GM19023 (cell line): ENCODE measurements at regions not wholly inside any gene's neighbourhood (a gene's known extent, or its start where the extent isn't known, plus 50 kb on each side); places are given as distances from the start of the nearest gene placed in this dataset.

ENCODE experiments used
- ATAC-seq: cut with Tn5 transposase; IDR thresholded peaks from one replicate; pipeline ENCODE4 v1.9.1; 2021; ENCODE audit warnings: mild to moderate bottlenecking, moderate library complexity; ENCODE audit not compliant: unreplicated experiment

- no peak for ATAC-seq
These were observed 255.9 kb upstream of the POU2AF2 start for GRCh38 chr11:110989428-110990133.

- ATAC-seq: no peak
These were observed 256.9 kb upstream of the POU2AF2 start for GRCh38 chr11:110988671-110989070.

DNA sequence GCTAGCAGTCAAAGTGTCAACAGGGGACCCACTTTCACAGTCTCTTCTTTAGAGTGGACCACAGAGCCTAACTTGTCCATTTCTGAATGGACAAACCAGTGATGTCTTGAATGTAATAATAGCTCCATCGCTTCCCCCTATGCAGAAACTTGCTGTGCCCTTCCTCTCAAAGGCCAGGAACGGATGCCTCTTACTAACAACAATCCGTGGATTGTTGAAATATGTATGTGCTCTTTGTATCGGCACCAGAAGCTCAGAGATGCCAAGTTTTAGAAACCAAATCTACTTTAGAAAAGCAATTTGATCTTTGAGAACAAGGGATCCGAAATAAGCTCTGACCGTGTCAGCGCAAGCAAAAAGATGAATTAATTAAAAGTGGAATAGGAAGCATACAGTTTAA lies 259.5 kb upstream of the POU2AF2 start:
- ATAC-seq: no peak

DNA sequence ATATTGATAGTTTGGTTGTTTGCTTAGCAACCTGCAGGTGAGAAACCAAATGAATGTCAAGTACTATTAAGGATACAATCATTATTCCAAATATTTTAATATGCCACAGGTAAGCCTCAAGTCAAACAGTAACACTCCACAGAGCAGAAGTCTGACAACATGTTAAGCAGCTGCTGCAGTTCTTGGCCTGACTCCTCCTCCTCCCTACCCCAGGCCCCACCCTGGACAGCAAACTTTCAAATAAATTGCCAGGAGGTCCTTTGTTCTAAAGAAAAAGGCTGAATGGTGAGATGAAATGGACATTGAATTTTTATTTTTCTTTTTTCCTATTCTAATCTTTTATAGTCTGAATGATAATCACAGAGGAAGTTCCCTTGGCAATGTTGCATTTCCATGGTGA lies 260.0 kb upstream of the POU2AF2 start:
- no peak for ATAC-seq

GRCh38 chr11:110984693-110985092 lies 260.8 kb upstream of the POU2AF2 start:
- no peak for ATAC-seq

DNA sequence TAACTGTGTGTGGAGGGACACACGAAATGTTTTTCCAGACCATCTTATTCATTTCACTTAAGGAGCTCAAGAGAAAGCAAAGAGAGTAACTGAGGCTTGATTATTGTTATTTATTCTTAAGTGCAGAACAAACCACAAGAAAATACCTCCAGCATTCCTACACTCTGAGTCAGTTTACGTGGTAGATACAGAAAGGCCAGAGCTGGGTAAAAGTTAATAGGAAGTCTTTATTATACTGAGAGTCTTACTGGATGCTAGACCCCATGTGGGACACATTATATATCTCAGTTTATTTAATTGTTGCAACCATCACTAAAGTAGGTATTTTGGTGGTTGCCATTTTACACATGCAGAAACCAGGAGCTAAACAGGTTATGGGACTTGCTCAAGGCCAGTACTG lies 261.4 kb upstream of the POU2AF2 start:
- ATAC-seq: no peak

- ATAC-seq: no peak
These were observed 263.3 kb upstream of the POU2AF2 start for GRCh38 chr11:110982214-110982613.

- no peak for ATAC-seq
These were observed 265.8 kb upstream of the POU2AF2 start for GRCh38 chr11:110979696-110980095.

- no peak for ATAC-seq
These were observed 265.4 kb upstream of the ARHGAP20 start for GRCh38 chr11:110977661-110978060.

- ATAC-seq: no peak
These were observed 262.5 kb upstream of the ARHGAP20 start for GRCh38 chr11:110974731-110975130.

DNA sequence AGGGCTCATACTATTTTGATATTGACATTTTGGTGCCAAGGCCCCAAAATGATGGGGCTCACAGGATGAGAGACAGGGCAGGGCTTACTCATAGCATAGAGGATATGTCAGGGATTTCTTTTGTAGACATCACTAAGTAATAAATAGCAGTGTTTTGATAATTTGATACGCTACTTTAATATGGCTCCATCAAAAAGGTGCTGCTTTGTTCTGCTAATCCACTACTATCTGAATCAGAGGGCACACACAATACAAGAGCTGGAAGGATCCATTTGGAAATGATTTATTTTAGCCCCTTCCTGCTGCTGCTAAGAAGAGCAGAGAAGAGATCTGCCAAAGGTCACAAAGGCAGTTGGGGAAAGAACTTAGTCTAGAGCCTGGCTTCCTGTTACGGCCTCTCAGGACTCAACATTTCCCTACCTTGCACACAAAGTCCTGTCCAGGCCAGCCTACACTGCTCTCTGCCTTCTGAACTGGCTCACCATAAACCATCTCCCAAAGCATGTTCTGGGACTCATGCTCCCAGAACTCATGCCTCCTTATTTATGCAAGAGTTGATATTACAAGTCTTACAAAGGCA lies 261.3 kb upstream of the ARHGAP20 start:
- ATAC-seq: no peak

- no peak for ATAC-seq
These were observed 260.4 kb upstream of the ARHGAP20 start for GRCh38 chr11:110972640-110973039.

DNA sequence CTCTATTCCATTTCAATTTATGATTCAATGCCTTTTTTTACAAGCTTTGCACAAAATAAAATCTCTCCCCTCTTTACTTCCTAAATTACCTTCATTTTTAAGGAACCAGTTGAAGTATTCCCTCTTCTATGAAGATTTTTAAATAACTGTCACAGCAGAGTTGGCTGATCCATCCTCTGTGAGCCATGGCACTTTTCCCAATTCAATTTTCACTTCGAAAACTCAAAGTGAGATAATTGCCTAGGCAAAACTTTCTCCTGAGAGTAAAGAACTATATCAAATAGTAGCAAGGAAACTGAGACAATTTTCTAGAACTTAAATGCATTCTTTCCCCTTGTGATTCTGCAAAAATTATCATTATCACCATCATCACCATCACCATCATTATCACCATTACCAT lies 259.9 kb upstream of the ARHGAP20 start:
- no peak for ATAC-seq

DNA sequence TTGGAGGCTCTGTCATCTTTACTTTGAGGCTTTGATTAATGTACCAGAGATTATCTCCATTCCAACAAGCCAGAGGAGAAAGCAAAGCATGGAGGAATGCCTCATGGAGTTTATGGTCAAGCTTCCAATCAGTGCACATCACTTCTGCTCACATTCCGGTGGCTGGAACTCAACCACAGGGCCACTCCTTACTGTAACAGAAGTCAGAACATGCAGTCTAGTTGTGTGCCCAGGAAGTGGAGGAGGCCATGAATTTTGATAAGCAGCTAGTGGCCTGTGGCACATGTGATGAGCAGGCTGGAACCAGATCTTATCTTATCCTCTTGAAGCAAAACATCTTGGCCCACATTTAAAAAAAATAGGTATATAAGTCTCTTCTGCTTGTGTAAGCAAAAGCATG lies 258.9 kb upstream of the ARHGAP20 start:
- no peak for ATAC-seq

GRCh38 chr11:110968348-110969062 lies 256.3 kb upstream of the ARHGAP20 start:
- ATAC-seq: no peak

DNA sequence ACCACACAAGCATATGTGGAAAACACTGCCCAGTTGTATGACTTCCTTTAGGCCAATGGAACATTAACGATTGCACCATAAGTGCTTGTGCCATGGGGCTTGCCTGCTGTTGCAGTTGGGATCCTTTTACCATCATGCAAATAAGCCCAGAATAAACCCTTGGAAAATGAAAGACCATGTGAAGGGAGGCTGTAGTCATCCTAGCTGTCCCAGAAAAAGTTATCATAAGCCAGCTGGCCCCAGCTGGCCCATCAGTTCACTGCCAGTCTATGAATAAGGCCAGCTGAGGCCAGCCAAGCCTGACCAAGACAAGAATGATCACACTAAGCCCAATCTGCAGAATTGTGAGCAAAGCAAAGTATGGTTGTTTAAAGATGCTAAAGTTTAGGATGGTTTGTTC lies 253.9 kb upstream of the ARHGAP20 start:
- ATAC-seq: no peak

- no peak for ATAC-seq
These were observed 250.7 kb upstream of the ARHGAP20 start for GRCh38 chr11:110962921-110963320.

GRCh38 chr11:110960167-110960566 lies 247.9 kb upstream of the ARHGAP20 start:
- ATAC-seq: no peak

GRCh38 chr11:110958216-110958615 lies 246.0 kb upstream of the ARHGAP20 start:
- ATAC-seq: no peak

GRCh38 chr11:110955776-110956175 lies 243.5 kb upstream of the ARHGAP20 start:
- ATAC-seq: no peak

DNA sequence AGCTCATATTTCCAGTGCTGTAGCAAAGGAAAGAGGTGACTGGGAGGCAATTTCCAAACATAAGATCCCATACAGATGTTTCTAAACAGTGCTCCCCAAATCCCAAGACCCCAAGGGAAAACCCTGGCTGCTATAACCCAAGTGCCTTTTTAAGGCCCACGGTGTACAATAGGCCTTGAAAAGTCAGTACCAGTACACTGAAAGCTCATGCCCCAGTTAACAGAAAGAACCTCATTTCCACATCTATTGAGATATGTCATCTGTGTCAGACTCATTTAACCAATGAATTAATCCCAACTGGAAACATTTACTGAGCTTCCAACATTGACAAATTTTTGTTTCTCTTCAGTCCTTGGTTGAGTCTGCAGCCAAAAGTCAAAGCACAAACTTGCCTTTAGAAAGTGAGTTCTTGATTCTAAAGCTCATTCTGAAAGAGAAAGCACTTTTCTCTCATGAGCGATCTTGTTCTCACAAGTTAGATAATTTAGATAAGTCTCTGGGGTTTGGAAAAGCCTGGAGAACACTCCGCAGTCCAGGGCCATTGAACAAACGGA lies 239.8 kb upstream of the ARHGAP20 start:
- no peak for ATAC-seq
